SK-N-SH treated with all-trans-retinoic acid at 6 μM for 48 hours (cell line): ENCODE measurements at regions not wholly inside any gene's neighbourhood (a gene's known extent, or its start where the extent isn't known, plus 50 kb on each side); places are given as distances from the start of the nearest gene placed in this dataset.

Experiments used
- ATAC-seq: fragments of 200-7000 bp; cut with Tn5 transposase; 3 replicates; pipeline ENCODE4 v1.9.1; 2020; ENCODE audit warnings: mild to moderate bottlenecking, moderate library complexity
- ARNTL ChIP-seq: fragments of 450-650 bp; formaldehyde crosslinking; IDR thresholded peaks from 2 replicates; pipeline ENCODE4 v1.5.0; 2020; ENCODE audit warnings: low read depth, mild to moderate bottlenecking, moderate library complexity, borderline replicate concordance
- BACH2 ChIP-seq: fragments of 250-450 bp; sonication (Bioruptor Pico); IDR thresholded peaks from 2 replicates; pipeline ENCODE4 v1.9.0; 2021; ENCODE audit warnings: mild to moderate bottlenecking, borderline replicate concordance
- CREB5 ChIP-seq: fragments of 250-450 bp; sonication (Bioruptor Pico); IDR thresholded peaks from 2 replicates; pipeline ENCODE4 v1.5.1; 2020; ENCODE audit warnings: low read depth, mild to moderate bottlenecking, moderate library complexity
- CSDC2 ChIP-seq: fragments of 250-450 bp; sonication (Bioruptor Pico); IDR thresholded peaks from 2 replicates; pipeline ENCODE4 v1.5.0; 2020; ENCODE audit warnings: mild to moderate bottlenecking, moderate library complexity
- CSRNP3 ChIP-seq: fragments of 250-450 bp; sonication (Bioruptor Pico); IDR thresholded peaks from 2 replicates; pipeline ENCODE4 v1.5.1; 2021; ENCODE audit warnings: mild to moderate bottlenecking, moderate library complexity
- GLIS3 ChIP-seq: fragments of 250-450 bp; sonication (Bioruptor Pico); IDR thresholded peaks from 2 replicates; pipeline ENCODE4 v1.5.0; 2020; ENCODE audit warnings: mild to moderate bottlenecking, moderate library complexity
- PATZ1 ChIP-seq: fragments of 250-450 bp; sonication (Bioruptor Pico); IDR thresholded peaks from 2 replicates; pipeline ENCODE4 v1.8.0; 2020; ENCODE audit warnings: mild to moderate bottlenecking, moderate library complexity, borderline replicate concordance
- POU6F1 ChIP-seq: fragments of 250-450 bp; sonication (Bioruptor Pico); IDR thresholded peaks from 2 replicates; pipeline ENCODE4 v1.8.0; 2021; ENCODE audit warnings: low read depth, mild to moderate bottlenecking, moderate library complexity, borderline replicate concordance
- PPARA ChIP-seq: fragments of 250-450 bp; sonication (Bioruptor Pico); IDR thresholded peaks from 2 replicates; pipeline ENCODE4 v1.5.0; 2020; ENCODE audit warnings: mild to moderate bottlenecking, borderline replicate concordance
- SNAI2 ChIP-seq: fragments of 250-450 bp; sonication (Bioruptor Pico); IDR thresholded peaks from 2 replicates; pipeline ENCODE4 v1.5.0; 2020; ENCODE audit warnings: mild to moderate bottlenecking, moderate library complexity
- TCF4 ChIP-seq: fragments of 250-450 bp; sonication (Bioruptor Pico); IDR thresholded peaks from 2 replicates; pipeline ENCODE4 v1.8.0; 2021; ENCODE audit warnings: mild to moderate bottlenecking, moderate library complexity, borderline replicate concordance
- TSHZ2 ChIP-seq: fragments of 250-450 bp; sonication (Bioruptor Pico); IDR thresholded peaks from 2 replicates; pipeline ENCODE4 v1.5.0; 2020; ENCODE audit warnings: mild to moderate bottlenecking, moderate library complexity
- ZC3H10 ChIP-seq: fragments of 250-450 bp; sonication (Bioruptor Pico); IDR thresholded peaks from 2 replicates; pipeline ENCODE4 v1.5.1; 2021; ENCODE audit warnings: mild to moderate bottlenecking, moderate library complexity
- ZFP3 ChIP-seq: fragments of 250-450 bp; sonication (Bioruptor Pico); IDR thresholded peaks from 2 replicates; pipeline ENCODE4 v1.5.0; 2020; ENCODE audit warnings: mild to moderate bottlenecking, moderate library complexity
- ZFP30 ChIP-seq: fragments of 450-650 bp; formaldehyde crosslinking; IDR thresholded peaks from 2 replicates; pipeline ENCODE4 v1.5.0; 2022; ENCODE audit warnings: mild to moderate bottlenecking, moderate library complexity
- ZNF565 ChIP-seq: fragments of 450-650 bp; formaldehyde crosslinking; conservative IDR thresholded peaks from 2 replicates; pipeline ENCODE4 v1.5.0; 2020; ENCODE audit warnings: low read depth, mild to moderate bottlenecking, moderate library complexity
- ZNF70 ChIP-seq: fragments of 450-650 bp; formaldehyde crosslinking; IDR thresholded peaks from 2 replicates; pipeline ENCODE4 v1.5.0; 2020; ENCODE audit warnings: mild to moderate bottlenecking, moderate library complexity
- ZNF8 ChIP-seq: fragments of 450-650 bp; formaldehyde crosslinking; IDR thresholded peaks from 2 replicates; pipeline ENCODE4 v1.5.0; 2020; ENCODE audit warnings: mild to moderate bottlenecking, moderate library complexity

GRCh38 chr13:74466864-74467263 lies 332.7 kb upstream of the KLF12 start (continued):
- TF ChIP-seq PATZ1 (no peak), PPARA (no peak), ARNTL (CRISPR knock-in tag) (no peak), GLIS3 (CRISPR knock-in tag) (no peak), ZFP3 (CRISPR knock-in tag) (no peak)

- TF ChIP-seq ZFP3 (CRISPR knock-in tag) = no peak
- no peak for TF ChIP-seq TSHZ2 (CRISPR knock-in tag)
- no peak for TF ChIP-seq ZFP30
- no peak for TF ChIP-seq ARNTL (CRISPR knock-in tag)
- no peak for TF ChIP-seq CSRNP3 (CRISPR knock-in tag)
- no peak for TF ChIP-seq ZNF70 (CRISPR knock-in tag)
- TF ChIP-seq TCF4 (CRISPR knock-in tag) = no peak
- no peak for TF ChIP-seq SNAI2
- no peak for TF ChIP-seq ZC3H10 (CRISPR knock-in tag)
- no peak for ATAC-seq
Measured at GRCh38 chr13:74466020-74466419, 331.8 kb upstream of the KLF12 start.

- ATAC-seq = no peak
- no peak for TF ChIP-seq CSDC2 (CRISPR knock-in tag)
- TF ChIP-seq ZNF565 (CRISPR knock-in tag) = no peak
- no peak for TF ChIP-seq PATZ1
- no peak for TF ChIP-seq CSRNP3 (CRISPR knock-in tag)
- TF ChIP-seq GLIS3 (CRISPR knock-in tag) = no peak
- no peak for TF ChIP-seq BACH2
- TF ChIP-seq POU6F1 = no peak
- TF ChIP-seq CREB5 (CRISPR knock-in tag) = no peak
- TF ChIP-seq ZNF8 (CRISPR knock-in tag) = no peak
- TF ChIP-seq ARNTL (CRISPR knock-in tag) = no peak
- no peak for TF ChIP-seq ZC3H10 (CRISPR knock-in tag)
- no peak for TF ChIP-seq ZFP30
- no peak for TF ChIP-seq TSHZ2 (CRISPR knock-in tag)
- TF ChIP-seq, all 23 proteins: peak for 0
Measured at GRCh38 chr13:74465271-74465670, 331.1 kb upstream of the KLF12 start.
